ENCODE measurements at regions not wholly inside any gene's neighbourhood (a gene's known extent, or its start where the extent isn't known, plus 50 kb on each side); places are given as distances from the start of the nearest gene placed in this dataset.

GRCh38 chr15:77720173-77720572 is 87.5 kb upstream of the LINGO1 start:
- H3K4me1 Mint-ChIP-seq: no peaks in the 10 kb centered on the region
- no peak overlapping the region for H3K27ac Mint-ChIP-seq
- POLR2A ChIA-PET: no interaction called here
- CTCF ChIA-PET: no interaction called here
- no peak overlapping the region for H3K4me3 Mint-ChIP-seq
- no peaks in the 10 kb centered on the region for H3K36me3 Mint-ChIP-seq (ENCODE audit: low read depth)
- H3K9me3 Mint-ChIP-seq: no peaks in the 10 kb centered on the region
- no peak for DNase-seq
- peaks cover 5% of the 10 kb centered on the region for H3K27me3 Mint-ChIP-seq

- H3K27me3 Mint-ChIP-seq: peaks cover 5% of the 10 kb centered on the region
- H3K36me3 Mint-ChIP-seq (ENCODE audit: low read depth): no peaks in the 10 kb centered on the region
- H3K4me1 Mint-ChIP-seq: no peaks in the 10 kb centered on the region
- ChIA-PET CTCF (no interaction called here), POLR2A (no interaction called here)
- no peak overlapping the region for H3K27ac Mint-ChIP-seq
- DNase-seq: no peak
- H3K4me3 Mint-ChIP-seq: no peak overlapping the region
- H3K9me3 Mint-ChIP-seq: no peaks in the 10 kb centered on the region
Measured at GRCh38 chr15:77719450-77719849, 86.7 kb upstream of the LINGO1 start.

- H3K27ac Mint-ChIP-seq: no peak overlapping the region
- no peak for DNase-seq
- CTCF ChIA-PET: no interaction called here
- POLR2A ChIA-PET: no interaction called here
- H3K27me3 Mint-ChIP-seq: peaks cover 5% of the 10 kb centered on the region
- no peaks in the 10 kb centered on the region for H3K36me3 Mint-ChIP-seq (ENCODE audit: low read depth)
- no peaks in the 10 kb centered on the region for H3K9me3 Mint-ChIP-seq
- H3K4me1 Mint-ChIP-seq: no peaks in the 10 kb centered on the region
- no peak overlapping the region for H3K4me3 Mint-ChIP-seq
Measured at GRCh38 chr15:77717333-77717990, 84.8 kb upstream of the LINGO1 start.

GRCh38 chr15:77716632-77717332 is 84.1 kb upstream of the LINGO1 start:
- CTCF ChIA-PET: no interaction called here
- H3K27ac Mint-ChIP-seq: no peak overlapping the region
- no peaks in the 10 kb centered on the region for H3K4me1 Mint-ChIP-seq
- no peak overlapping the region for H3K4me3 Mint-ChIP-seq
- H3K9me3 Mint-ChIP-seq: no peaks in the 10 kb centered on the region
- POLR2A ChIA-PET: no interaction called here
- H3K27me3 Mint-ChIP-seq: peaks cover 5% of the 10 kb centered on the region
- DNase-seq: no peak
- no peaks in the 10 kb centered on the region for H3K36me3 Mint-ChIP-seq (ENCODE audit: low read depth)

- Mint-ChIP-seq H3K9me3 (no peaks in the 10 kb centered on the region), H3K27ac (no peak overlapping the region), H3K4me1 (no peaks in the 10 kb centered on the region), H3K36me3 (ENCODE audit: low read depth) (no peaks in the 10 kb centered on the region), H3K4me3 (no peak overlapping the region), H3K27me3 (peaks cover 5% of the 10 kb centered on the region)
- ChIA-PET CTCF (interaction anchor here (0.6 to 0.7 kb wide), 2 partner anchors 40 to 430 kb away, joined by 3 read pairs; no protein-coding TSS in a partner anchor), POLR2A (no interaction called here)
- DNase-seq: no peak
Measured at GRCh38 chr15:77715860-77716259, 83.1 kb upstream of the LINGO1 start.

- H3K27me3 Mint-ChIP-seq: peaks cover 5% of the 10 kb centered on the region
- H3K36me3 Mint-ChIP-seq (ENCODE audit: low read depth): no peaks in the 10 kb centered on the region
- no peak for DNase-seq
Measured at GRCh38 chr15:77715051-77715450, 82.3 kb upstream of the LINGO1 start.

GRCh38 chr15:77714555-77714954 is 81.8 kb upstream of the LINGO1 start:
- Mint-ChIP-seq H3K36me3 (ENCODE audit: low read depth) (no peaks in the 10 kb centered on the region), H3K4me1 (no peaks in the 10 kb centered on the region), H3K9me3 (no peaks in the 10 kb centered on the region), H3K27ac (no peak overlapping the region), H3K27me3 (peaks cover 5% of the 10 kb centered on the region), H3K4me3 (no peak overlapping the region)
- DNase-seq: no peak
- ChIA-PET CTCF (no interaction called here), POLR2A (no interaction called here)

More at GRCh38 chr15:77715051-77715450, 82.3 kb upstream of the LINGO1 start:
- Mint-ChIP-seq H3K9me3 (no peaks in the 10 kb centered on the region), H3K4me1 (no peaks in the 10 kb centered on the region), H3K4me3 (no peak overlapping the region), H3K27ac (no peak overlapping the region)
- ChIA-PET POLR2A (no interaction called here), CTCF (interaction anchor here (0.6 kb wide), 1 partner anchor 431 kb away, joined by 3 read pairs; no protein-coding TSS in a partner anchor)

- POLR2A ChIA-PET: no interaction called here
- H3K9me3 Mint-ChIP-seq: no peaks in the 10 kb centered on the region
- CTCF ChIA-PET: no interaction called here
- H3K4me1 Mint-ChIP-seq: no peaks in the 10 kb centered on the region
- H3K36me3 Mint-ChIP-seq (ENCODE audit: low read depth): no peaks in the 10 kb centered on the region
- H3K4me3 Mint-ChIP-seq: no peak overlapping the region
- no peak for DNase-seq
- peaks cover 5% of the 10 kb centered on the region for H3K27me3 Mint-ChIP-seq
- no peak overlapping the region for H3K27ac Mint-ChIP-seq
Measured at GRCh38 chr15:77714023-77714422, 81.3 kb upstream of the LINGO1 start.

- Mint-ChIP-seq H3K4me1 (no peaks in the 10 kb centered on the region), H3K36me3 (ENCODE audit: low read depth) (no peaks in the 10 kb centered on the region), H3K27me3 (peaks cover 5% of the 10 kb centered on the region), H3K4me3 (no peak overlapping the region), H3K27ac (no peak overlapping the region), H3K9me3 (no peaks in the 10 kb centered on the region)
- ChIA-PET CTCF (interaction anchor here (0.6 kb wide), 1 partner anchor 32 kb away, joined by 3 read pairs; no protein-coding TSS in a partner anchor), POLR2A (no interaction called here)
- DNase-seq: no peak
Measured at GRCh38 chr15:77713281-77713680, 80.6 kb upstream of the LINGO1 start.

- ChIA-PET POLR2A (no interaction called here), CTCF (interaction anchor here (0.6 kb wide), 1 partner anchor 33 kb away, joined by 3 read pairs; no protein-coding TSS in a partner anchor)
- Mint-ChIP-seq H3K27me3 (peaks cover 5% of the 10 kb centered on the region), H3K4me3 (no peak overlapping the region), H3K9me3 (no peaks in the 10 kb centered on the region), H3K36me3 (ENCODE audit: low read depth) (no peaks in the 10 kb centered on the region), H3K4me1 (no peaks in the 10 kb centered on the region), H3K27ac (no peak overlapping the region)
- DNase-seq: no peak
Measured at GRCh38 chr15:77712438-77712837, 79.7 kb upstream of the LINGO1 start.

- H3K4me3 Mint-ChIP-seq: no peak overlapping the region
- H3K36me3 Mint-ChIP-seq (ENCODE audit: low read depth): no peaks in the 10 kb centered on the region
- POLR2A ChIA-PET: no interaction called here
Measured at GRCh38 chr15:77710637-77711036, 77.9 kb upstream of the LINGO1 start.

GRCh38 chr15:77710206-77710605 is 77.5 kb upstream of the LINGO1 start:
- Mint-ChIP-seq H3K27ac (no peak overlapping the region), H3K27me3 (no peaks in the 10 kb centered on the region), H3K4me1 (no peaks in the 10 kb centered on the region), H3K4me3 (no peak overlapping the region), H3K9me3 (no peaks in the 10 kb centered on the region), H3K36me3 (ENCODE audit: low read depth) (no peaks in the 10 kb centered on the region)
- DNase-seq: no peak
- ChIA-PET POLR2A (no interaction called here), CTCF (no interaction called here)

More at GRCh38 chr15:77710637-77711036, 77.9 kb upstream of the LINGO1 start:
- no peak for DNase-seq
- CTCF ChIA-PET: no interaction called here
- no peak overlapping the region for H3K27ac Mint-ChIP-seq
- no peaks in the 10 kb centered on the region for H3K4me1 Mint-ChIP-seq
- no peaks in the 10 kb centered on the region for H3K27me3 Mint-ChIP-seq
- H3K9me3 Mint-ChIP-seq: no peaks in the 10 kb centered on the region

- no peaks in the 10 kb centered on the region for H3K9me3 Mint-ChIP-seq
- no peak overlapping the region for H3K4me3 Mint-ChIP-seq
- no peaks in the 10 kb centered on the region for H3K4me1 Mint-ChIP-seq
- ChIA-PET POLR2A (no interaction called here), CTCF (no interaction called here)
- no peak overlapping the region for H3K27ac Mint-ChIP-seq
- H3K27me3 Mint-ChIP-seq: no peaks in the 10 kb centered on the region
- no peaks in the 10 kb centered on the region for H3K36me3 Mint-ChIP-seq (ENCODE audit: low read depth)
- no peak for DNase-seq
Measured at GRCh38 chr15:77709135-77709886, 76.6 kb upstream of the LINGO1 start.

All from activated CD4-positive, alpha-beta T cell treated with anti-CD3 and anti-CD28 coated beads, Interleukin-2, amount 10 ng/mL, durations not matched to agents 7 days and 5 days (primary cell).